ENCODE measurements at regions not wholly inside any gene's neighbourhood (a gene's known extent, or its start where the extent isn't known, plus 50 kb on each side); places are given as distances from the start of the nearest gene placed in this dataset.

DNA sequence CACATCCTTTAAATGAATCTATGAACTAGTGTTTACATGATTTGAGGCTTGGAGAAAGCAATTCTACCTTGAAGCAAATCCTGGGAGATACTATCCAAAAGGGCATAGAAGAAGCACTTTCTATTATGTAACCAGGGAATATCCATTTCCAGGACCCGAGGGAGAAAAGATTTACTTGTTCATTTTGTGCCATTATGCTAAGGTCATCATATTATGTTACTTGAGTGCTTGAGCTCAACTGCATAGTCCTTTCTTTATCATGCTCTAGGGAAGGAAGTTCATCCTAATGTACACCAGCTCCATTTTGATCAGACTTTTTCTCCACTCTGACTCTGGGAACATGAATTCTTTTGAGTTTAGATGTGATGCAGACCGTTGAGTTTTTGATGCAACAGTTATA lies 188.6 kb upstream of the SNX7 start:
- TF ChIP-seq POLR2A (IDR thresholded peaks at IDR 0.05) (no peak), CTCF (IDR thresholded peaks at IDR 0.05) (no peak)
